Endothelial cell of umbilical vein (primary cell): ENCODE measurements at regions not wholly inside any gene's neighbourhood (a gene's known extent, or its start where the extent isn't known, plus 50 kb on each side); places are given as distances from the start of the nearest gene placed in this dataset.

Source experiments
- BruUV-seq: library from RNA; stranded (reverse); fragments of 400-500 nt; replicated peaks from 2 replicates; lab custom pipeline; 2021; lab: Mats Ljungman, UMichigan
- CTCF ChIA-PET: fragments of 300-600, 350-600 bp; sonication (Branson Sonifier 250); formaldehyde crosslinking; loops from one replicate; lab custom pipeline; 2021; ENCODE audit warnings: antibody characterized with exemption, inconsistent platforms; lab: Charles Lee
- POLR2A ChIA-PET: fragments of 300-600, 350-600 bp; sonication (Branson Sonifier 250); formaldehyde crosslinking; loops from one replicate; lab custom pipeline; 2021; ENCODE audit warnings: antibody characterized with exemption, inconsistent platforms; lab: Charles Lee
- DNase-seq: peaks from one replicate; pipeline ENCODE4 v3.0.0-alpha.2; 2011; ENCODE audit warnings: low read depth, low spot score
- FAIRE-seq: peaks from 2 replicates; lab custom pipeline; 2011; peaks lifted over from hg19 to GRCh38; lab: Jason Lieb, UNC
- H2AFZ ChIP-seq: 2 replicates; pipeline ENCODE4 v1.6.0; 2012; ENCODE audit warnings: low read depth, low read length, control low read depth, inconsistent platforms
- H3K27ac ChIP-seq: 2 replicates; pipeline ENCODE4 v1.5.1; 2011; ENCODE audit warnings: low read depth, mild to moderate bottlenecking, control low read depth, low read length, moderate library complexity; ENCODE audit not compliant: insufficient read depth
- H3K27me3 ChIP-seq, 2 experiments: 2 replicates each; pipeline versions ENCODE4 v1.6.0 to v1.6.1; 2011; ENCODE audit warnings: low read length in 2 of 2, mixed read lengths in 1 of 2; ENCODE audit not compliant: control insufficient read depth in 2 of 2, insufficient read depth in 2 of 2
- H3K36me3 ChIP-seq, 2 experiments: 2 replicates in 1 of 2; 3 replicates in 1 of 2; pipeline ENCODE4 v1.5.1; 2011; ENCODE audit warnings: low read length in 2 of 2, mild to moderate bottlenecking in 1 of 2, moderate library complexity in 1 of 2; ENCODE audit not compliant: control insufficient read depth in 2 of 2, insufficient read depth in 2 of 2; ENCODE audit errors: extremely low read depth in 1 of 2
- H3K4me1 ChIP-seq: 3 replicates; pipeline ENCODE4 v1.5.1; 2011; ENCODE audit warnings: mild to moderate bottlenecking, low read length; ENCODE audit not compliant: control insufficient read depth, insufficient read depth; ENCODE audit errors: extremely low read depth
- H3K4me2 ChIP-seq: 2 replicates; pipeline ENCODE4 v1.6.1; 2011; ENCODE audit warnings: low read length, control low read depth, mixed read lengths; ENCODE audit not compliant: insufficient read depth
- H3K4me3 ChIP-seq, 3 experiments: fragments of 200-600 bp in 1 of 3; sonication (generic), shearing (Covaris generic) in 1 of 3; replicated peaks in 1 of 3; 2 replicates each; pipeline ENCODE4 v1.5.1; 2011 to 2016; ENCODE audit warnings: control low read depth in 3 of 3, low read length in 3 of 3, mild to moderate bottlenecking in 2 of 3, inconsistent platforms in 1 of 3, low read depth in 1 of 3, moderate library complexity in 1 of 3; ENCODE audit not compliant: insufficient read depth in 1 of 3
- H3K79me2 ChIP-seq: 2 replicates; pipeline ENCODE4 v1.6.0; 2012; ENCODE audit warnings: low read length, inconsistent platforms; ENCODE audit not compliant: control insufficient read depth, insufficient read depth
- H3K9ac ChIP-seq: replicated peaks from 2 replicates; pipeline ENCODE3; 2011; ENCODE audit warnings: low read length, control low read depth; ENCODE audit not compliant: insufficient read depth; ENCODE audit errors: extremely low read depth
- H3K9me1 ChIP-seq: replicated peaks from 3 replicates; pipeline ENCODE4 v1.6.0; 2011; ENCODE audit warnings: mild to moderate bottlenecking, low read length; ENCODE audit not compliant: control insufficient read depth, insufficient read depth; ENCODE audit errors: extremely low read depth
- H3K9me3 ChIP-seq: replicated peaks from 2 replicates; pipeline ENCODE4 v1.5.1; 2012; ENCODE audit warnings: low read length, inconsistent platforms; ENCODE audit not compliant: control insufficient read depth, insufficient read depth
- H4K20me1 ChIP-seq: replicated peaks from 2 replicates; pipeline ENCODE3; 2011; ENCODE audit warnings: mild to moderate bottlenecking, low read length; ENCODE audit not compliant: control insufficient read depth, insufficient read depth; ENCODE audit errors: extremely low read depth
- EZH2 ChIP-seq: IDR thresholded peaks from 2 replicates; pipeline ENCODE4 v1.6.1; 2012; ENCODE audit warnings: borderline replicate concordance, low read depth, mild to moderate bottlenecking, moderate library complexity, low read length, inconsistent platforms; ENCODE audit not compliant: severe bottlenecking
- FOS ChIP-seq: IDR thresholded peaks from 2 replicates; pipeline ENCODE4 v1.6.1; 2011; ENCODE audit warnings: mild to moderate bottlenecking, low read length, moderate library complexity, borderline replicate concordance; ENCODE audit not compliant: insufficient read depth
- GATA2 ChIP-seq: IDR thresholded peaks from 2 replicates; pipeline ENCODE4 v1.7.0; 2011; ENCODE audit warnings: low read depth, mild to moderate bottlenecking, moderate library complexity, mixed read lengths, low read length; ENCODE audit not compliant: insufficient read length, insufficient read depth
- JUN ChIP-seq: IDR thresholded peaks from 2 replicates; pipeline ENCODE4 v1.6.1; 2011; ENCODE audit warnings: borderline replicate concordance, low read depth; ENCODE audit not compliant: insufficient read length, insufficient read depth
- MYC ChIP-seq: IDR thresholded peaks from one replicate; pipeline ENCODE4 v1.6.1; 2011; ENCODE audit warnings: mild to moderate bottlenecking, low read depth, low read length
- POLR2A ChIP-seq: IDR thresholded peaks from 2 replicates; pipeline ENCODE4 v1.6.1; 2012; ENCODE audit warnings: low read depth, mild to moderate bottlenecking, control low read depth, low read length
- POLR2AphosphoS5 ChIP-seq: IDR thresholded peaks from 2 replicates; pipeline ENCODE4 v1.6.1; 2012; ENCODE audit warnings: low read depth, mild to moderate bottlenecking, control low read depth, low read length, moderate library complexity; ENCODE audit not compliant: insufficient read depth
- dilution Hi-C: fragments of 300-500 bp; cut with MboI; formaldehyde crosslinking; loops from one replicate; pipeline ENCODE4 v1.15.0; 2019; ENCODE audit warnings: low sequenced_read_pairs; ENCODE audit not compliant: extremely low pct_ligation_motif_present
- intact Hi-C: fragments of 100-400 bp; cut with micrococcal nuclease; formaldehyde crosslinking; loops from one replicate; pipeline ENCODE4 v1.10.0; 2022
- TF ChIP-seq, protein P1 (sequence below): IDR thresholded peaks from 2 replicates; pipeline ENCODE4 v1.6.1; 2011; ENCODE audit not compliant: insufficient read depth, insufficient read length
- TF ChIP-seq, protein P2 (sequence below), 2 donors: IDR thresholded peaks; 1 replicate in 1 of 2; 2 replicates in 1 of 2; pipeline ENCODE4 v1.5.1; 2011; ENCODE audit warnings: low read length in 2 of 2, mild to moderate bottlenecking in 2 of 2, moderate library complexity in 2 of 2, control low read depth in 1 of 2, inconsistent platforms in 1 of 2, low read depth in 1 of 2; ENCODE audit not compliant: insufficient read depth in 1 of 2; ENCODE audit errors: extremely low read depth in 1 of 2

DNA sequence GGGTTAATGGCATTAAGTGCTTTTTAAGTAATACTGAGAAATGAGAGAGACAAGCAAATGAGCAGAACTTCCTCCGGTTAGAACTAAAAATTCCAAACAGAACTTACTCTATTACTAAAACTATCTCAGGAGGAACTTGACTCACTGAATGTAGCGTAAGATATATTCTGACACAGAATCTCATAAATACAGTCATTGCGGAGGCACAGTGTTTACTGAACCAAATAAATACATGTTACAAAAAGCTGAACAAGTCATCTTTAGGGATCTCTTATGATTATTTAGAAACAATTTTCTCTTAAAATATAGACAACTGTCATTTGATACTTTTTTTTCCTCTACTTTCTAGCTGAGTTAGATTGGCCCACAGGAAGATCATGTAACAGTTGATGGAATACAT lies 283.1 kb downstream of the KLF12 start:
- H3K9me1 ChIP-seq, result no peaks in the 10 kb centered on the region
- H3K4me3 ChIP-seq, result no peak overlapping the region
- ChIA-PET CTCF (interaction anchor here (0.6 to 2.6 kb wide), 5 partner anchors 9 to 436 kb away, joined by 3 to 12 read pairs (median 3); partner anchors contain the start of gene KLF12), POLR2A (no interaction called here)
- H3K79me2 ChIP-seq, result no peaks in the 10 kb centered on the region
- no peaks in the 10 kb centered on the region for H3K9me3 ChIP-seq
- no peak overlapping the region for H2AFZ ChIP-seq
- FAIRE-seq (no peak), DNase-seq (no peak)
- no peak overlapping the region for H3K27ac ChIP-seq
- no peaks in the 10 kb centered on the region for H3K27me3 ChIP-seq
- no peak for TF ChIP-seq MYC
- TF ChIP-seq, protein P1, sequence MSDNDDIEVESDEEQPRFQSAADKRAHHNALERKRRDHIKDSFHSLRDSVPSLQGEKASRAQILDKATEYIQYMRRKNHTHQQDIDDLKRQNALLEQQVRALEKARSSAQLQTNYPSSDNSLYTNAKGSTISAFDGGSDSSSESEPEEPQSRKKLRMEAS, result no peak
- no peak for TF ChIP-seq POLR2AphosphoS5
- no peak for TF ChIP-seq FOS
- TF ChIP-seq EZH2, result no peak
- TF ChIP-seq, protein P2, sequence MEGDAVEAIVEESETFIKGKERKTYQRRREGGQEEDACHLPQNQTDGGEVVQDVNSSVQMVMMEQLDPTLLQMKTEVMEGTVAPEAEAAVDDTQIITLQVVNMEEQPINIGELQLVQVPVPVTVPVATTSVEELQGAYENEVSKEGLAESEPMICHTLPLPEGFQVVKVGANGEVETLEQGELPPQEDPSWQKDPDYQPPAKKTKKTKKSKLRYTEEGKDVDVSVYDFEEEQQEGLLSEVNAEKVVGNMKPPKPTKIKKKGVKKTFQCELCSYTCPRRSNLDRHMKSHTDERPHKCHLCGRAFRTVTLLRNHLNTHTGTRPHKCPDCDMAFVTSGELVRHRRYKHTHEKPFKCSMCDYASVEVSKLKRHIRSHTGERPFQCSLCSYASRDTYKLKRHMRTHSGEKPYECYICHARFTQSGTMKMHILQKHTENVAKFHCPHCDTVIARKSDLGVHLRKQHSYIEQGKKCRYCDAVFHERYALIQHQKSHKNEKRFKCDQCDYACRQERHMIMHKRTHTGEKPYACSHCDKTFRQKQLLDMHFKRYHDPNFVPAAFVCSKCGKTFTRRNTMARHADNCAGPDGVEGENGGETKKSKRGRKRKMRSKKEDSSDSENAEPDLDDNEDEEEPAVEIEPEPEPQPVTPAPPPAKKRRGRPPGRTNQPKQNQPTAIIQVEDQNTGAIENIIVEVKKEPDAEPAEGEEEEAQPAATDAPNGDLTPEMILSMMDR (IDR thresholded peaks at IDR 0.05; ENCODE audit: extremely low read depth in 1 of 2, insufficient read depth in 1 of 2, low read depth in 1 of 2, low read length in 2 of 2), result no peak
- no peak for TF ChIP-seq POLR2A
- no peak for TF ChIP-seq GATA2
- TF ChIP-seq JUN, result no peak
- H3K9ac ChIP-seq, result no peak overlapping the region
- dilution Hi-C loops (no loop called here), intact Hi-C loops (no loop called here)
- BruUV-seq, result no TSS peak
- no peak overlapping the region for H3K4me2 ChIP-seq
- no peaks in the 10 kb centered on the region for H3K36me3 ChIP-seq
- H3K4me1 ChIP-seq, result peaks cover 8% of the 10 kb centered on the region
- H4K20me1 ChIP-seq, result no peaks in the 10 kb centered on the region
